ENCODE measurements at regions not wholly inside any gene's neighbourhood (a gene's known extent, or its start where the extent isn't known, plus 50 kb on each side); places are given as distances from the start of the nearest gene placed in this dataset.

DNA sequence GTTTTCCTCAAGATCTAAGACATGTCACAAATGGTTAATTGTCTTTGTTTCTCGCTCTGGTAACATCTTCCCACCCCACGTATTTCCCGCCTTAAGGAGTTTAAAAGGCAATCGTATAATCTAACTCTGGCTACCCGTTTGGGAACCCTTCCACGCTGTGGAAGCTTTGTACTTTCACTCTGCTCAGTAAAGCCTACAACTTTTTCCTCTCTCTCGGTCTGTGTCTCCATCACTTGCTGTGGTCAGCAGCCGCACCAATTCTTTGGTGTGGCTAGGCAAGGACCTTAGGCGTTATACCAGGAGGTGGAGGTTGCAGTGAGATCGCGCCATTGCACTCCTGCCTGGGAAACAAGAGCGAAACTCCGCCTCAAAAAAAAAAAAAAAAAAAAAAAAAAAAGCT is 1430.1 kb downstream of the LRRC4C start:
- no peak overlapping the region for H3K4me3 ChIP-seq (replicated peaks; ENCODE audit: low read depth, low read length)
- TF ChIP-seq, protein P1, sequence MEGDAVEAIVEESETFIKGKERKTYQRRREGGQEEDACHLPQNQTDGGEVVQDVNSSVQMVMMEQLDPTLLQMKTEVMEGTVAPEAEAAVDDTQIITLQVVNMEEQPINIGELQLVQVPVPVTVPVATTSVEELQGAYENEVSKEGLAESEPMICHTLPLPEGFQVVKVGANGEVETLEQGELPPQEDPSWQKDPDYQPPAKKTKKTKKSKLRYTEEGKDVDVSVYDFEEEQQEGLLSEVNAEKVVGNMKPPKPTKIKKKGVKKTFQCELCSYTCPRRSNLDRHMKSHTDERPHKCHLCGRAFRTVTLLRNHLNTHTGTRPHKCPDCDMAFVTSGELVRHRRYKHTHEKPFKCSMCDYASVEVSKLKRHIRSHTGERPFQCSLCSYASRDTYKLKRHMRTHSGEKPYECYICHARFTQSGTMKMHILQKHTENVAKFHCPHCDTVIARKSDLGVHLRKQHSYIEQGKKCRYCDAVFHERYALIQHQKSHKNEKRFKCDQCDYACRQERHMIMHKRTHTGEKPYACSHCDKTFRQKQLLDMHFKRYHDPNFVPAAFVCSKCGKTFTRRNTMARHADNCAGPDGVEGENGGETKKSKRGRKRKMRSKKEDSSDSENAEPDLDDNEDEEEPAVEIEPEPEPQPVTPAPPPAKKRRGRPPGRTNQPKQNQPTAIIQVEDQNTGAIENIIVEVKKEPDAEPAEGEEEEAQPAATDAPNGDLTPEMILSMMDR (IDR thresholded peaks at IDR 0.05; ENCODE audit: low read length, missing control alignments) = no peak
- no peak for DNase-seq (ENCODE audit: low read depth)

DNA sequence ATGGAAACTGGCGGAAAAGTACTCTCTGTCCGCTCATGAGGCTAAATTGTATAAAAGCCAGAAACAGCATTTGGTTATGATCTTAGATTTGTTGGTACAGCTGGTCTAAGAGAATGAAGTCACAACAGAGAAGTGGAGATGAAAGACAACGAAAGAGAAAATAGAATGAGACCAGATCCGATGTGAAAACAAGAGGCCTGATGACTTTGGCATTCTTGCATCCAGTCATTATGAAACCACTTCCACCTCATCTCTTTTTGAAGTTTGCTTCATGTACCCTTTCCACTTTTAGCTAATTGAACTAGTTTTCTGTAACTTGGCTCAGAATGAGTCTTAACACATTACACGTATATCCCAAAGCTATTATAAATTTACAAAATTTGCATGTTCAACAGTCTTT is 1431.7 kb downstream of the LRRC4C start:
- TF ChIP-seq, protein P1 (IDR thresholded peaks at IDR 0.05; ENCODE audit: low read length, missing control alignments) = no peak
- no peak for DNase-seq (ENCODE audit: low read depth)
- no peak overlapping the region for H3K4me3 ChIP-seq (replicated peaks; ENCODE audit: low read depth, low read length)

DNA sequence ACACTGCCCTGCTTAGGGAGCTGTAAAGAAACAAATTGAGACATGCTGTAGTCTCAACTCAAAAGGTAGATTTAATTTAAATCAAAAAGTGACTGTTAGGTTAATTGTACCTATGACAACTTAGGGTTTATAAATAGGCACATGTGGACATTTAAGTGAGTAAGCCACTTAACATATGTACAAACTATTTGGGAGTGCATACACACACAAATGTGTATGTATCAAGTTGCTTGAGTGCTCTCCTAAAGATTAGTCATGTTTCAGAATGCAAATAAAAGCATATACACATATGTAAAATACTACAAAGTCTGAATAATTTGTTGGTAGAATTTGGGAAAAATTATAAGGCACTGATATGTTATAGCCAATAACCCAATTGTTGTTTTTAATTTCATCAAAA is 1435.7 kb downstream of the LRRC4C start:
- TF ChIP-seq, protein P1 (IDR thresholded peaks at IDR 0.05; ENCODE audit: low read length, missing control alignments) = no peak
- H3K4me3 ChIP-seq (replicated peaks; ENCODE audit: low read depth, low read length) = no peak overlapping the region
- no peak for DNase-seq (ENCODE audit: low read depth)

DNA sequence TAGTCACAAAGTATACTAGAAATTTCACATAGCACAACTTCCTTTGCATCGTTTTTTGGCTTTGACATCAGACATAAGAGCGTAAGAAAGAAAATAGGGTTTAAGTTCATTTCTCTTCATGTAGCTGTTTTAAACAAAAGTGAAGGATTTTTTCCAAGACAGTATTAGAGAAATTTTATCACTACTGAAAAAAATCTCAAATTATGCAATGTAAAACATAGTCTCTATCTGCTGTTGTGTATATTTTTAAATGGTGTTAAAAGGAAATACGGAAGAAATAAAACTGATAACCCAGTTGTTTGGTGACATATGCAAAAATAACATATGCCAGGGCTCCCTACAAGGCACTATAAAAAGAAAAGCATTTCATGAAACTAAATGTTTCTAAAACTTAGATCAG is 1449.4 kb downstream of the LRRC4C start:
- no peak for DNase-seq (ENCODE audit: low read depth)
- no peak overlapping the region for H3K4me3 ChIP-seq (replicated peaks; ENCODE audit: low read depth, low read length)
- TF ChIP-seq, protein P1 (IDR thresholded peaks at IDR 0.05; ENCODE audit: low read length, missing control alignments) = no peak

DNA sequence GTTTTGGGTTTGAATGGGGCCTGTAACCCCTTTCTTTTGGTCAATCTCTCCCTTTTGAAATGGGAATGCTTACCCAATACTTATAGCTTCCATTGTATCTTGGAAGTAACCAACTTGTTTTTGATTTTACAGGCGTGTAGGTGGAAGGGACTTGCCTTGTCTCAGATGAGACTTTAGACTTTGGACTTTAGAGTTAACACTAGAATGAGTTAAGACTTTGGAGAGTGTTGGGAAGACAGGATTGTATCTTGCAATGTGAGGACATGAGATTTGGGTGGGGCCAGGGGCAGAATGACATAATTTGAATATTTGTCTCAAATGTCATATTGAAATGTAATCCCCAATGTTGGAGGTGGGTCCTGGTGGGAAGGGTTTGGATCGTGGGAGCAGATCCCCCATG is 1466.9 kb downstream of the LRRC4C start:
- no peak overlapping the region for H3K4me3 ChIP-seq (replicated peaks; ENCODE audit: low read depth, low read length)
- DNase-seq (ENCODE audit: low read depth) = no peak
- TF ChIP-seq, protein P1 (IDR thresholded peaks at IDR 0.05; ENCODE audit: low read length, missing control alignments) = no peak

DNA sequence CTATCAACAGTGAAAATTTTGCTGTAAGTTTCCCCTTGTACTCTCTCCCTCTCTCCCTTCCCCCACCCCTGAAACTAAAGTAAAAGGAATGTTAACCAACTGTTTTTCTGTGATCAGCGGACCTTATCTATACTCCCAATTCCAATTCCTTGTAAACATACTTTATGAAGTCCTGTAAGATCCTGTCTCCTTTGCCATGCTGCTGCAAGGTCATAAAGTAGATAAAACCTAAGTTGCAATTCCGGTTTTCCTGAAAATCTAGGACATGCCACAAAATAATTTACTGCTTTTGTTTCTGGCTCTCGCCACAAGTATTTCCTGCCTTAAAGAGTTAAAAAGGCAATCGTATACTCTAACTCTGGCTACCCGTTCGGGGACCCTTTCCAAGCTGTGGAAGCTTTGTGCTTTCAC is 1469.0 kb downstream of the LRRC4C start:
- no peak for DNase-seq (ENCODE audit: low read depth)
- H3K4me3 ChIP-seq (replicated peaks; ENCODE audit: low read depth, low read length) = no peak overlapping the region
- TF ChIP-seq, protein P1 (IDR thresholded peaks at IDR 0.05; ENCODE audit: low read length, missing control alignments) = no peak

DNA sequence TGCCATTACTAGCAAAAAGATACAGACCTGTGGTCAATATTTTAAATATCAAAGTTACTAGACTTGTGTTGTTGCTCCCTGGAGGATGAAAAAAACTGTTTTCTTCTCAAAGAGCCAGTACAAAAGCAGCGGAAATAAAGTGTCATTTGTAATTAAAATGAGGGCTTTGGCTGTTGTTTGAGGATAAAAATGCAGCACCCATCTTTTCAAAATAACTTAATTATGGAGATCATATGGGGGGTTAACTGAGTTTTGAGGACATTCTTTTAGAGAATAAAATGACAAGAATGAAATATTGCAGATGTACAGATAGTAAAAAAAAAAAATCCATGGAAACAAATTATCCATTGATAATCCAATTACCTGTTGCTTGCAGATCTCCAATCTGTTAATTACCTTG is 1484.4 kb downstream of the LRRC4C start:
- no peak overlapping the region for H3K4me3 ChIP-seq (replicated peaks; ENCODE audit: low read depth, low read length)
- no peak for DNase-seq (ENCODE audit: low read depth)
- TF ChIP-seq, protein P1 (IDR thresholded peaks at IDR 0.05; ENCODE audit: low read length, missing control alignments) = no peak
